Effector memory CD8-positive, alpha-beta T cell (primary cell): ENCODE measurements at regions not wholly inside any gene's neighbourhood (a gene's known extent, or its start where the extent isn't known, plus 50 kb on each side); places are given as distances from the start of the nearest gene placed in this dataset.
A peak's percentile ranks its signal among the peaks of the same experiment; 100 is the strongest.

ENCODE experiments used
- ATAC-seq: fragments of 150-1000 bp; cut with Tn5 transposase; replicated peaks from 2 replicates; pipeline ENCODE4 v1.10.0; 2021; ENCODE audit warnings: mild to moderate bottlenecking, moderate library complexity
- DNase-seq, 3 experiments: peaks; one replicate each; pipeline ENCODE4 v3.0.0; 2021
- H3K27ac Mint-ChIP-seq, 2 donors: one replicate each; pipeline ENCODE4 v1.8.0; 2022; ENCODE audit warnings: mild to moderate bottlenecking in 2 of 2, mixed read lengths in 2 of 2, moderate library complexity in 2 of 2
- H3K27me3 Mint-ChIP-seq, 2 donors: one replicate each; pipeline ENCODE4 v1.8.0; 2022; ENCODE audit warnings: mixed read lengths in 2 of 2
- H3K36me3 Mint-ChIP-seq: one replicate; pipeline ENCODE4 v1.8.0; 2022; ENCODE audit warnings: mild to moderate bottlenecking, moderate library complexity, mixed read lengths; ENCODE audit not compliant: insufficient read depth
- H3K4me1 Mint-ChIP-seq, 2 donors: one replicate each; pipeline ENCODE4 v1.8.0; 2022; ENCODE audit warnings: low read depth in 2 of 2, mixed read lengths in 2 of 2
- H3K4me3 Mint-ChIP-seq, 2 donors: one replicate each; pipeline ENCODE4 v1.8.0; 2022; ENCODE audit warnings: mild to moderate bottlenecking in 2 of 2, mixed read lengths in 2 of 2, moderate library complexity in 2 of 2
- H3K9me3 Mint-ChIP-seq, 2 donors: one replicate each; pipeline ENCODE4 v1.8.0; 2022; ENCODE audit warnings: mixed read lengths in 2 of 2

DNA sequence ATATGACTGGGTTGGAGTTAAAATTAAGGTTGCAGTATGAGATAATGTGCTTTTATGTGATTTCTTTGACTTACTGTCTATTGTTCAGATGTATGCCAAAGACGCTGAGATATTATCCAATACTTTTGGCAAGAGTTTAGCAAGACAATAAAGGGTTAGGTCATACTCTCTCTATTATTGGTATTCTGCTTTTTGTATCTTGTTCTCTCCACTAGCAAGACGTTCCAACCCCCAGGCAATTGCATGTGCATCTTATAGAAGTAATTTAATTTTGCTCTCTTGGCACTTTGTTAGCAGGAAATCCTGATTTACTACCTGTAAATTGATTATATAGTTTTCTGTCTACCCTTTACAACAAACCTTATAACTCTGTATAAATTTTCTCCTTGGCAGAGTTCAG lies 1093.6 kb downstream of the CDH9 start:
- Mint-ChIP-seq H3K9me3 (peaks cover 9 to 17% of the 10 kb centered on the region in 2 donors), H3K4me3 (no peak overlapping the region), H3K4me1 (no peaks in the 10 kb centered on the region), H3K27me3 (no peaks in the 10 kb centered on the region), H3K27ac (no peak overlapping the region), H3K36me3 (no peaks in the 10 kb centered on the region)
- DNase-seq: no peak
- no peak for ATAC-seq

DNA sequence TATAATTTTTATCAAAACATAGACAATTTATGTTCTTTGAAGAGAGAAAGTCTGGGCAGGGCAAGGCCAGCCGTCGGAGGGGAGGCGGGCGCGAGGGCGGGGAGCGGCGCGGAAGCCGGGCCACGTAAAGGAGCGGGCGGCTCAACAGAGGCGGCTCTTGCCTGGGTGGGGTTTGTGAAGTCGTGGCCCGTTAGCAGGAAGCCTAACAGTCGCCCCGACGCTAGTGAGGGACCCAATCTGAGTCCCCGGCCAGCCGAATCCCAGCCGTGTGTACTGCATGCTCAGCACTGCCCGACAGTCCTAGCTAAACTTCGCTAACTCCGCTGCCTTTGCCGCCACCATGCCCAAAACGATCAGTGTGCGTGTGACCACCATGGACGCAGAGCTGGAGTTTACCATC lies 1129.2 kb downstream of the CDH9 start:
- peaks cover 9 to 17% of the 10 kb centered on the region in 2 donors for H3K9me3 Mint-ChIP-seq
- DNase-seq (no peak), ATAC-seq (peak; percentile 60)
- no peaks in the 10 kb centered on the region for H3K4me1 Mint-ChIP-seq
- H3K27ac Mint-ChIP-seq: no peak overlapping the region
- H3K4me3 Mint-ChIP-seq: no peak overlapping the region
- no peaks in the 10 kb centered on the region for H3K27me3 Mint-ChIP-seq
- peaks cover 8% of the 10 kb centered on the region for H3K36me3 Mint-ChIP-seq

DNA sequence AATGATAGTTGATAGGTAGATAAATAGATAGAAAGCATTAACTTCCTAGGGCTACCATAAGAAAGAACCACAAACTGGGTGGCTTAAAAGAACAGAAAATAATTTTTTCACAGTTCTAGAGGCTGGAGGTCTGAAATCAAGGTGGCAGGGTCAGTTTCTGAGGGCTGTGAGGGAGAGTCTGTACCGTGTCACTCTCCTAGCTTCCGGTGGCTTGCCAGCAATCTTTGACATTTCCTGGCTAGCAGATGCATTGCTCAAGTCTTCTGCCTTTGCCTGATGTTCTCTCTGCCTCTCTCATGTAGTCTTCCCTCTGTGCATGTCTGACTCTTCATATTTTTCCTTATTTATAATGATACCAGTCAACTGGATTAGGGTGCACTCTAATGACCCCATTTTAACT lies 1132.7 kb downstream of the CDH9 start:
- no peaks in the 10 kb centered on the region for H3K4me1 Mint-ChIP-seq

DNA sequence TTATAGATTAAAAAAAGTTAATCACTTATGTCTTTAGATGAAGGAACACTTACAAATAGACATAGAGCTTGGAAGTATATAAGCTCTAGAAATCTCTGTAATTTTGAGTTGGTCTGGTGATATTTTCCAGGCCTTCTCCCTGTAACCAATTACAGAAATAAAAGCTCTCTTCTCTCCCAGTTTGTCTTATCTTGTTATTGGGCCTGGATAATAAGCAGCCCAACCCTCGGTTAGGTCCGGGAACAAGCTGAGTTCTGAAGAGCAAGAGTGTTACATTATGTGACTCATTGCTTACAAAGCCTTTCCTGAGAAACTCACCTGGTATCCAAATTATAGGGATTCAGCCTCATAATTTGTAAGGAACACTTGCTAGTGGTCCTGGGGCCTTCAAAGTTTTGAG lies 1146.2 kb downstream of the CDH9 start:
- DNase-seq: no peak
- no peaks in the 10 kb centered on the region for H3K4me1 Mint-ChIP-seq
- no peak for ATAC-seq
- no peaks in the 10 kb centered on the region for H3K27me3 Mint-ChIP-seq
- H3K4me3 Mint-ChIP-seq: no peak overlapping the region
- H3K9me3 Mint-ChIP-seq: peaks cover 5 to 13% of the 10 kb centered on the region in 2 donors
- no peak overlapping the region for H3K27ac Mint-ChIP-seq
- no peaks in the 10 kb centered on the region for H3K36me3 Mint-ChIP-seq

More for the DNA sequence above, 1132.7 kb downstream of the CDH9 start:
- no peak overlapping the region for H3K27ac Mint-ChIP-seq
- peaks cover 9% of the 10 kb centered on the region for H3K36me3 Mint-ChIP-seq
- no peak for ATAC-seq
- H3K9me3 Mint-ChIP-seq: peaks cover 8 to 11% of the 10 kb centered on the region in 2 donors
- no peak for DNase-seq
- H3K27me3 Mint-ChIP-seq: no peaks in the 10 kb centered on the region
- H3K4me3 Mint-ChIP-seq: no peak overlapping the region

DNA sequence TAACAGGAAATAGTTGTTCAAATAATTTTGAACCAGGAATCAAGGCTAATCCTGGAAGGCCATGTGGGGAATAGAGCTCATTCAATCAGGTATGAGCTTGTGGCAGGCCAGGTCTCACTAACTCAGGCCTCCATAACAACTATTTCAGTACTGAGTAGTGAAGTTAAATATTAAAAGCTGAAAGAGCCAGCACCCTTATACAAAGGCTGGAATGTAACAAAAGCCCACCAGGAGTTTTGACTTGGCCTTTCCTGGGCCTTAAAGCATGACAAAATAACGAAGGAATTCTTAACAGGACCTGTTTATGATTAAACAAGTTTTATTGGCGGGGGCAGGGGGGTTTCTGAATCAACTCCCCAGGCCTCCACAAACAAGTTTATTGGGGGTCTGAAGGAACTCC lies 1146.7 kb downstream of the CDH9 start:
- Mint-ChIP-seq H3K27ac (no peak overlapping the region), H3K9me3 (peaks cover 7 to 13% of the 10 kb centered on the region in 2 donors), H3K4me3 (no peak overlapping the region), H3K4me1 (no peaks in the 10 kb centered on the region), H3K36me3 (no peaks in the 10 kb centered on the region), H3K27me3 (no peaks in the 10 kb centered on the region)
- ATAC-seq (no peak), DNase-seq (no peak)

DNA sequence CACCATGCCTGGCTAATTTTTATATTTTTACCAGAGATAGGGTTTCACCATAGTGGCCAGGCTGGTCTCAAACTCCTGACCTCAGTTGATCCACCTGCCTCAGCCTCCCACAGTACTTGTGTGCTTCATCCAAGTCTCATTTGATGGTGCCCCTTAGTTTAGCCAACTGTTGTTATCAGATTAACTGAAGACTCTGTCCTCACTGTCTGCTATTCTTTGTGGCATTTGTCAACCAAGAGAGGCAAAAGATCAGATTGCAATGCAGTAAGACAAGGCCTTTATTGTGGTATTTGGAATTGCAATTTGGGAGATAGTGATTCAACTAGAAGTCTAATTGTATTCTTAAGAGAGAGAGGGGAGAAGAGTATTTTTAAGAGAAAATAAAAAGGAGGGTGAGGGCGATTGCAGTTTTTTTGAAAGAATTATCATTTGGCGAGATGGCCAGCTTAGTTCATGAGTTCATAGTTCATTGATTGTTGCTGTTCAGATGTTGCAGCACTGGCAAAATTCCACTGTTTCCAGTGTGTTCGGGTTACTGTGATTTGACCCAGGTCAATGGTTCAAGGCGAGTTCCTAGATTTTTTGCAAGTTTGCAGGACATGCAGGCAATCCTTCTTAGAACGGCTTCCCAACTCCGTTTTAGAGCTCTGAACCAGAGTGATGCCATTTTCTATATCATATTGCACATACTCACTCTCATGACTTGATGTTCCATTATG lies 1156.9 kb downstream of the CDH9 start:
- Mint-ChIP-seq H3K27me3 (no peaks in the 10 kb centered on the region), H3K9me3 (peaks cover 0 to 16% of the 10 kb centered on the region in 2 donors), H3K36me3 (no peaks in the 10 kb centered on the region), H3K4me1 (no peaks in the 10 kb centered on the region), H3K4me3 (no peak overlapping the region), H3K27ac (no peak overlapping the region)
- ATAC-seq (no peak), DNase-seq (no peak)

DNA sequence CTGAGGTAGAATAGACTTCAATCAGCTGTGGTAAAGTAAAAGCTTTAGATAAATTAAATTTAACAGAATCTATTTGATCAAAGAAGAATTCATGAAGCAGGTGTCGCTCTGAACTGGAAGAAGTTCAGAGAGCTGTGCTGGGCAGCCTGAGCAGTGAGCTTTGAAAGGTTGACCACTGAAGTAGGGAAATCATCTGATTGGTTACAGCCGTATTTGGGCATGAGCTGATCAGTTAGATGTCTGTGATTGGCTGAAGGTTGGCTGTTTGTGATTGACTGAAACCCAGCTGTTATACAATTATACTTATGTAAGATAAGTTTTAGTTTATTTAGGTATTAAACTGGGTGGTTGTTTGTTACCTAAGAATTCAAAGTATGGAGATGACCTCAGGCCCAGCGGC lies 1174.6 kb downstream of the CDH9 start:
- Mint-ChIP-seq H3K4me3 (no peak overlapping the region), H3K36me3 (no peaks in the 10 kb centered on the region), H3K27ac (no peak overlapping the region), H3K27me3 (no peaks in the 10 kb centered on the region), H3K9me3 (peaks cover 5 to 6% of the 10 kb centered on the region in 2 donors), H3K4me1 (no peaks in the 10 kb centered on the region)
- ATAC-seq: no peak
- DNase-seq: no peak

DNA sequence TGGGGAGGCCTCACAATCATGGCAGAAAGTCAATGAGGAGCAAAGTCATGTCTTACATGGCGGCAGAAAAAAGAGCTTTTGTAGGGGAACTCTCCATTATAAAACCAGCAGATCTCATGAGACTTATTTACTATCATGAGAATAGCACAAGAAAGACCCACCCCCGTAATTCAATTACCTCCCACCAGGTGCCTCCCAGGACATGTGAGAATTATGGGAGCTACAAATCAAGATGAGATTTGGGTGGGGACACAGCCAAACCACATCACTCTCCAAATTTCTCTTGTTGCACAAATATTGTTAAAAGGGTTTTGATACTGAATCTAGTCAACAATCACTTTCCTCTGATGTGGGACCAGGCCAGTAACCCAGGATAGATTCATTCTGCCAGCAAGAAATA lies 1176.1 kb downstream of the CDH9 start:
- no peak for DNase-seq
- Mint-ChIP-seq H3K4me1 (no peaks in the 10 kb centered on the region), H3K9me3 (peaks cover 8 to 10% of the 10 kb centered on the region in 2 donors), H3K36me3 (no peaks in the 10 kb centered on the region), H3K27me3 (no peaks in the 10 kb centered on the region), H3K27ac (no peak overlapping the region), H3K4me3 (no peak overlapping the region)
- no peak for ATAC-seq

DNA sequence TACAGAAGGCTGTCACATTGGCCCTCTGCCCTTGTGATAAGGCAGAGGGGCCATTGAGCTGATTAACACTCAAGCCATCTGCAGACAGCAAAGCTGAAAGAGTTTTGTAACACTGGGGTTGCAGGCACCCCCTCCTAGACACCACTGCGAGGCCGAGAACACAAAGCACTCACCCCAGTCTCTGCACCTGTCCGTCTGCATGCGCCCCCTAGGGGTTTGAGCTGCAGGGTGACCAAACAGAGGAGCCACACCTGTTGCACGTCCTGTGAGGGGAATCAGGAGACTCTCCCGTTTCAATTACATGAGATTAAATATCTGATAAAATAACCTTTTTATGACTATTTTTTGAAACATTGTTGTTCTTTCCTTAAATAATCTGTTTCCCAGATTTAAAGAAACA lies 1180.4 kb downstream of the CDH9 start:
- ATAC-seq (no peak), DNase-seq (no peak)
- Mint-ChIP-seq H3K4me3 (no peak overlapping the region), H3K27ac (no peak overlapping the region), H3K27me3 (no peaks in the 10 kb centered on the region), H3K36me3 (no peaks in the 10 kb centered on the region), H3K4me1 (no peaks in the 10 kb centered on the region), H3K9me3 (peaks cover 13 to 17% of the 10 kb centered on the region in 2 donors)

DNA sequence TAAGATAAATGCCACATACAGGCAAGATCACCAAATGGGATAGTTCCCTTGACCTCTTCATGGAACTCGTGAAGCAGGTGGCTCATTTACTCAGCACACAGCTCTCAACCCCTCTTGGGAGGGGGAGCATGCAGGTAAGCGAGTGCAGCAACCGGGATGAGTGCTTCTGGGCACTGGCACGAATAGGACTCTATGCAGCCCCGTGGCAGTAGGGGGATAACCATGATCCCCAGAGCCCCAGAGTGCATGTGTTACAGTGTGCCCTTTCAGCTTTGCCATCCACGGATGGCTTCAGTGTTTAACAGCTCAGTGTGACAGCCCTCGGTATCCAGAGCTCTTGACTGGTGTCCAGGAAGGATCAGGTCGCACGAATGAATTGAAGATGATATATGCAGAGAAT lies 1187.1 kb downstream of the CDH9 start:
- no peak for ATAC-seq
- Mint-ChIP-seq H3K9me3 (peaks cover 12 to 19% of the 10 kb centered on the region in 2 donors), H3K36me3 (no peaks in the 10 kb centered on the region), H3K27me3 (no peaks in the 10 kb centered on the region), H3K27ac (no peak overlapping the region), H3K4me1 (no peaks in the 10 kb centered on the region), H3K4me3 (no peak overlapping the region)
- DNase-seq: no peak

DNA sequence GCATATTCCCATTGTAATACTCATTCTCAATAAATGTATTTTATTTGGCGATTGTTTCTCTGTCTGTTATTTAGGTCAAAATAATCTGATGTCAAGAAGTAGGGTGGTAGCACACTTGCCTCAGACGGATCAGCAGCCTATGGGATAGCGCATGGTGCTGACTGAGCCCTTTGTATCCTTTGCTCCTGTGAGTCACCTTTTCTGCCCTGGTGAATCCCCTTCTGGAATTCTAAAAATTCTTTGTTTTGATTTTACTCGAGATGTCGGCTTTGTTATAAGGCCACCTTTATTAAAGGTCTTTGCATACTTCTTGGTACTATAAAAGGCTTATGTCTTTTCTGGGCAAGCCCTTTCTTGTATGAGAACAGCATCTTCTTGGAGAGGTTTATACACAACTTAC lies 1187.8 kb downstream of the CDH9 start:
- Mint-ChIP-seq H3K4me3 (no peak overlapping the region), H3K27ac (no peak overlapping the region), H3K36me3 (no peaks in the 10 kb centered on the region), H3K27me3 (no peaks in the 10 kb centered on the region), H3K9me3 (peaks cover 8 to 17% of the 10 kb centered on the region in 2 donors), H3K4me1 (no peaks in the 10 kb centered on the region)
- no peak for DNase-seq
- ATAC-seq: no peak

DNA sequence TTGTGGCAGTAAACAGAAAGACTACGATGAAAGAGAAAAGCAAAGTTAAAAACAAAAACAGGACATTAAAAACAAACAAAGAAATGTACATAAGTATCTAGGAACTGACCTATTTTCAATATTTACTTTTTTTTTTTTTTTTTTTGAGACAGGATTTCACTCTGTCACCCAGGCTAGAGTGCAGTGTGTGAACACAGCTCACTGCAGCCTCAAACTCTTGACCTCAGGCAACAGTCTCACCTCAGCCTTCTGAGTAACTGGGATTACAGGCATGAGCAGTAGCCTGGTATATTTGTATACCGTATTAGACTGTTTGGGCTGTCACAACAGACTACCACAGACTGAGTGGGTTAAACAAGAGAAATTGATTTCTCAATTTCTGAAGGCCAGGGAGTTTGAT lies 1189.1 kb downstream of the CDH9 start:
- H3K4me1 Mint-ChIP-seq: no peaks in the 10 kb centered on the region
- H3K27ac Mint-ChIP-seq: no peak overlapping the region
- H3K36me3 Mint-ChIP-seq: no peaks in the 10 kb centered on the region
- no peak overlapping the region for H3K4me3 Mint-ChIP-seq
- no peak for DNase-seq
- ATAC-seq: no peak
- no peaks in the 10 kb centered on the region for H3K27me3 Mint-ChIP-seq
- H3K9me3 Mint-ChIP-seq: peaks cover 8 to 15% of the 10 kb centered on the region in 2 donors

DNA sequence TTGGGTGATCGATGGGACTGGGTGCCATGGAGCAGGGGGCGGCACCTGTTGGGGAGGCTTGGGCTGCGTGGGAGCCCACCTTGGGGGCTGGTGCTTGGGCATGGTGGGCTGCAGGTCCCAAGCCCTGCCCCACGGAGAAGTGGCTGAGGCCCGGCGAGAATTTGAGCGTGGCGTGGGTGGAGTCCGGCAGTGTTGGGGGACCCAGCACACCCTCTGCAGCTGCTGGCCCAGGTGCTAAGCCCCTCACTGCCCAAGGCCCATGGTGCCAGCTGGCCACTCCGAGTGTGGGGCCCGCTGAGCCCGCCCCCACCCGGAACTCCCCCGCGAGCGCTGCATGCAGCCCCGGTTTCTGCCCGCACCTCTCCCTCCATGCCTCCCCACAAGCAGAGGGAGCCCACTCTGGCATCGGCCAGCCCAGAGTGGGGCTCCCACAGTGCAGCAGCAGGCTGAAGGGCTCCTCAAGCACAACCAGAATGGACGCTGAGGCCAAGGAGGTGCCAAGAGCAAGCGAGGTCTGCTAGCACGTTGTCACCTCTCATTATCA lies 1178.6 kb upstream of the CDH10 start:
- H3K4me3 Mint-ChIP-seq: no peak overlapping the region
- DNase-seq: no peak
- H3K27me3 Mint-ChIP-seq: no peaks in the 10 kb centered on the region
- no peaks in the 10 kb centered on the region for H3K36me3 Mint-ChIP-seq
- peaks cover 8 to 10% of the 10 kb centered on the region in 2 donors for H3K9me3 Mint-ChIP-seq
- no peaks in the 10 kb centered on the region for H3K4me1 Mint-ChIP-seq
- H3K27ac Mint-ChIP-seq: no peak overlapping the region
- no peak for ATAC-seq
